ENCODE measurements at regions not wholly inside any gene's neighbourhood (a gene's known extent, or its start where the extent isn't known, plus 50 kb on each side); places are given as distances from the start of the nearest gene placed in this dataset.

DNA sequence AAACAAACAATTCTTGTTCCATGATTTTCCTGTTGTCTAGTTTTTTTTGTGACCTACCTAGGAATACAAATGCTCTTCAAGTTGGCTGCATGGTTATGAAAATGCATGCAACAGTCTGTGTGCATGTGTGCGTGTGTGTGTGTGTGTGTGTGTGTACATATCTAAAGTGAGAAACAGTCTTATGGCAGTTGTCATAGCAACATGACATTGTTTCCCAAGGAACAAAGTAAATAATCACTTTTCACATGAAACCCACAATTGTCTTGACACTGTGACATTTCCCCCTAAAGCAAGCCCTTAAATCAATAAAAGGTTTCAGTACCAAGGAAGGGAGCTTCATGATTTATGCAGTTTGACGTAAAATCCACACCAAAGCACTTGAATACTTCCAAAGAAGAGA, 758.4 kb downstream of the CDH8 start:
- TF ChIP-seq, protein P1, sequence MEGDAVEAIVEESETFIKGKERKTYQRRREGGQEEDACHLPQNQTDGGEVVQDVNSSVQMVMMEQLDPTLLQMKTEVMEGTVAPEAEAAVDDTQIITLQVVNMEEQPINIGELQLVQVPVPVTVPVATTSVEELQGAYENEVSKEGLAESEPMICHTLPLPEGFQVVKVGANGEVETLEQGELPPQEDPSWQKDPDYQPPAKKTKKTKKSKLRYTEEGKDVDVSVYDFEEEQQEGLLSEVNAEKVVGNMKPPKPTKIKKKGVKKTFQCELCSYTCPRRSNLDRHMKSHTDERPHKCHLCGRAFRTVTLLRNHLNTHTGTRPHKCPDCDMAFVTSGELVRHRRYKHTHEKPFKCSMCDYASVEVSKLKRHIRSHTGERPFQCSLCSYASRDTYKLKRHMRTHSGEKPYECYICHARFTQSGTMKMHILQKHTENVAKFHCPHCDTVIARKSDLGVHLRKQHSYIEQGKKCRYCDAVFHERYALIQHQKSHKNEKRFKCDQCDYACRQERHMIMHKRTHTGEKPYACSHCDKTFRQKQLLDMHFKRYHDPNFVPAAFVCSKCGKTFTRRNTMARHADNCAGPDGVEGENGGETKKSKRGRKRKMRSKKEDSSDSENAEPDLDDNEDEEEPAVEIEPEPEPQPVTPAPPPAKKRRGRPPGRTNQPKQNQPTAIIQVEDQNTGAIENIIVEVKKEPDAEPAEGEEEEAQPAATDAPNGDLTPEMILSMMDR (IDR thresholded peaks at IDR 0.05; ENCODE audit: extremely low read depth, low read depth, low read length): no peak
- Histone ChIP-seq H3K9me3 (ENCODE audit: low read depth, low read length) (no peaks in the 10 kb centered on the region), H3K36me3 (ENCODE audit: insufficient read depth, low read length) (no peaks in the 10 kb centered on the region), H3K4me2 (ENCODE audit: insufficient read depth, low read length) (no peak overlapping the region), H4K20me1 (ENCODE audit: insufficient read depth, low read length) (no peaks in the 10 kb centered on the region), H2AFZ (ENCODE audit: low read length) (no peak overlapping the region), H3K4me3 (ENCODE audit: insufficient read depth, low read length) (no peak overlapping the region), H3K4me1 (ENCODE audit: insufficient read depth, low read length) (no peaks in the 10 kb centered on the region), H3K79me2 (ENCODE audit: insufficient read depth, low read length) (no peaks in the 10 kb centered on the region), H3K27ac (ENCODE audit: low read depth, low read length) (no peak overlapping the region), H3K27me3 (ENCODE audit: insufficient read depth, low read length) (no peaks in the 10 kb centered on the region)
- DNase-seq (ENCODE audit: insufficient read length, low spot score, missing footprints): no peak

DNA sequence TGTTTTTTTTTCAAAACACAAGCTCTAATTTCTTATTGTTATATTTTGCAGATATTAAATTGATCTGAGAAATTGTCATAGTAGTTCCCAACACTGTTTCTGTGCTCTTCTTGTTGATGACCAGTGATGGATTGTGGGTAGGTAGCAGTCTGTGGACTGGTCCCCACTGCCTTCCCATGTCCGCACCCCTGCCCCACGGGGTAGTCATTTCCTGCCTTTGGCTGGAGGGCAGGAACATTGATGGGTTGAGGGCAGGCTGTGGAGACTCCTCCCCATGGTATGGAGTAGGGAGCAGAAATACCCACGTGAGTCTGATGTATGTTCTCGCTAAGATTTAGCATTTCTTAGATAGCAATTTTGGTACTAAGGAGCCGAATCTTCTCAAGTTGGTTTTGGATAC, 762.0 kb downstream of the CDH8 start:
- TF ChIP-seq, protein P1 (IDR thresholded peaks at IDR 0.05; ENCODE audit: extremely low read depth, low read depth, low read length): no peak
- Histone ChIP-seq H4K20me1 (ENCODE audit: insufficient read depth, low read length) (no peaks in the 10 kb centered on the region), H3K36me3 (ENCODE audit: insufficient read depth, low read length) (no peaks in the 10 kb centered on the region), H3K79me2 (ENCODE audit: insufficient read depth, low read length) (no peaks in the 10 kb centered on the region), H3K4me2 (ENCODE audit: insufficient read depth, low read length) (no peak overlapping the region), H3K4me3 (ENCODE audit: insufficient read depth, low read length) (no peak overlapping the region), H2AFZ (ENCODE audit: low read length) (no peak overlapping the region), H3K27ac (ENCODE audit: low read depth, low read length) (no peak overlapping the region), H3K27me3 (ENCODE audit: insufficient read depth, low read length) (no peaks in the 10 kb centered on the region), H3K9me3 (ENCODE audit: low read depth, low read length) (no peaks in the 10 kb centered on the region), H3K4me1 (ENCODE audit: insufficient read depth, low read length) (no peaks in the 10 kb centered on the region)
- DNase-seq (ENCODE audit: insufficient read length, low spot score, missing footprints): no peak

DNA sequence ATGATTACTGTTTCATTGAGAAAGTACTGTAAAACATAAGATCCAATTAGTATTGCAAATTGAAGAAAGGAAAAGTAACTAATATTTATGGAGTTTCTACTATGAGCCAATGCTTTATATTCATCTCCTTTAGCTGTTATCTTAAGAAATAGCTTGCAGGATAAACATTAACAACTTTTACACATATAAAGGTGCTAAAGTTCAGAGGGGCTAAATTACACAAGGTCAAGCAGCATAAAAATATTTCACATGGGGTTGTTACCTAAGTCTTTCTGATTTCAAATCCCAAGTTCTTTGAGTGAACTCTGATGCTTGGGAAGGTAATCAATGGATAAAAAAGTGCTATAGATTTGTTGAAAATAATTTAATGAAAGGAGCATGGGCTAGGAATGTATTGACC, 765.5 kb downstream of the CDH8 start:
- no peak overlapping the region for H2AFZ ChIP-seq (ENCODE audit: low read length)
- TF ChIP-seq, protein P1 (IDR thresholded peaks at IDR 0.05; ENCODE audit: extremely low read depth, low read depth, low read length): no peak
- no peaks in the 10 kb centered on the region for H3K36me3 ChIP-seq (ENCODE audit: insufficient read depth, low read length)
- H3K4me2 ChIP-seq (ENCODE audit: insufficient read depth, low read length): no peak overlapping the region
- no peaks in the 10 kb centered on the region for H3K9me3 ChIP-seq (ENCODE audit: low read depth, low read length)
- H3K27ac ChIP-seq (ENCODE audit: low read depth, low read length): no peak overlapping the region
- no peaks in the 10 kb centered on the region for H4K20me1 ChIP-seq (ENCODE audit: insufficient read depth, low read length)
- no peaks in the 10 kb centered on the region for H3K4me1 ChIP-seq (ENCODE audit: insufficient read depth, low read length)
- no peaks in the 10 kb centered on the region for H3K27me3 ChIP-seq (ENCODE audit: insufficient read depth, low read length)
- H3K79me2 ChIP-seq (ENCODE audit: insufficient read depth, low read length): no peaks in the 10 kb centered on the region
- H3K4me3 ChIP-seq (ENCODE audit: insufficient read depth, low read length): no peak overlapping the region
- no peak for DNase-seq (ENCODE audit: insufficient read length, low spot score, missing footprints)

DNA sequence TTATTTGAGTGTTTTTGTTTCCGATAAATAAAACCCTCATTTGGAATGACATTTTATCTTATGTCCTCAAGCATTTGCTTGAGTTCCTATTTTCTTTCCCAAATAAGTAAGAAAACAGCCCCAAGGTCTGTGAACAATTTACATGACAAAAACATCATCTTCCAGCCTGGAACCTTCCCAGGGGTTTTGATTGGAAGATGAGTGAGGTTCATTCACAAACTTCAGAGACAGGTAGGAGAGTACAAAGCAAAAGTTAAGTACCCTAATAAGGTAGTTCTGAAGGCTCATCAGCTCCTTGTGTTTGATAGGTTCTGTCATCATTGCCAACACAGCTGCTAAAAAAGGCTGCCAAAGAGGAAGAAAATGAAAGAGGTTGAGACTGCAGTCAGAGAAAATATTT, 772.8 kb downstream of the CDH8 start:
- Histone ChIP-seq H3K27ac (ENCODE audit: low read depth, low read length) (no peak overlapping the region), H3K27me3 (ENCODE audit: insufficient read depth, low read length) (no peaks in the 10 kb centered on the region), H2AFZ (ENCODE audit: low read length) (no peak overlapping the region), H3K4me3 (ENCODE audit: insufficient read depth, low read length) (no peak overlapping the region), H3K79me2 (ENCODE audit: insufficient read depth, low read length) (no peaks in the 10 kb centered on the region), H3K36me3 (ENCODE audit: insufficient read depth, low read length) (no peaks in the 10 kb centered on the region), H4K20me1 (ENCODE audit: insufficient read depth, low read length) (no peaks in the 10 kb centered on the region), H3K4me2 (ENCODE audit: insufficient read depth, low read length) (no peak overlapping the region), H3K4me1 (ENCODE audit: insufficient read depth, low read length) (no peaks in the 10 kb centered on the region), H3K9me3 (ENCODE audit: low read depth, low read length) (no peaks in the 10 kb centered on the region)
- TF ChIP-seq, protein P1 (IDR thresholded peaks at IDR 0.05; ENCODE audit: extremely low read depth, low read depth, low read length): no peak
- no peak for DNase-seq (ENCODE audit: insufficient read length, low spot score, missing footprints)
